Esophagus squamous epithelium (tissue), 5 donors: ENCODE measurements at regions not wholly inside any gene's neighbourhood (a gene's known extent, or its start where the extent isn't known, plus 50 kb on each side); places are given as distances from the start of the nearest gene placed in this dataset.

ENCODE experiments used
- DNase-seq: peaks from one replicate; lab custom pipeline; 2025; lab: John Stamatoyannopoulos, UW
- H3K27ac ChIP-seq, 4 donors: fragments of 200-600 bp; sonication (generic); one replicate each; pipeline ENCODE4 v1.5.1; 2016 to 2019; ENCODE audit warnings: mild to moderate bottlenecking in 1 of 4
- H3K27me3 ChIP-seq, 4 donors: fragments of 200-600 bp; sonication (generic); 1 replicate in 3 of 4; 2 replicates in 1 of 4; pipeline versions ENCODE4 v1.5.1 to v1.6.0; 2017 to 2021; ENCODE audit warnings: antibody characterized with exemption in 1 of 4
- H3K36me3 ChIP-seq, 3 donors: fragments of 200-600 bp; sonication (generic); one replicate each; pipeline ENCODE4 v1.5.1; 2016 to 2019
- H3K4me1 ChIP-seq, 3 donors: fragments of 200-600 bp; sonication (generic); one replicate each; pipeline ENCODE4 v1.5.1; 2017 to 2019
- H3K4me3 ChIP-seq, 4 donors: fragments of 200-600 bp; sonication (generic); 1 replicate in 3 of 4; 2 replicates in 1 of 4; pipeline ENCODE4 v1.5.1; 2016 to 2019; ENCODE audit warnings: mild to moderate bottlenecking in 2 of 4, moderate library complexity in 1 of 4
- H3K9me3 ChIP-seq, 3 donors: fragments of 200-600 bp; sonication (generic); one replicate each; pipeline ENCODE4 v1.5.1; 2016 to 2019
- CTCF ChIP-seq, 6 experiments: fragments of 450-650 bp in 4 of 6; fragments of 200-600 bp in 2 of 6; sonication (generic) in 2 of 6; IDR thresholded peaks; one replicate each; pipeline ENCODE4 v1.5.1; 2016 to 2019; ENCODE audit warnings: antibody characterized with exemption in 6 of 6, mild to moderate bottlenecking in 4 of 6, moderate library complexity in 4 of 6
- POLR2A ChIP-seq, 4 donors: fragments of 450-650 bp; IDR thresholded peaks; one replicate each; pipeline ENCODE4 v1.6.1; 2017; ENCODE audit warnings: antibody characterized with exemption in 4 of 4, mild to moderate bottlenecking in 4 of 4, moderate library complexity in 3 of 4
- WGBS, 2 donors: methylation state at CpG; one replicate each; pipeline ENCODE4 v1.1.5; 2018; 5-methylcytosine and 5-hydroxymethylcytosine counted together
- intact Hi-C: fragments of 100-400 bp; cut with DNase I; formaldehyde crosslinking; loops from one replicate; pipeline ENCODE4 v1.15.0; 2022
- donor health status: DM: yes; HTN: yes; CAD: no.

GRCh38 chrX:10288373-10288975, 131.7 kb downstream of the CLCN4 start:
- no peaks in the 10 kb centered on the region for H3K36me3 ChIP-seq
- no peak overlapping the region for H3K4me3 ChIP-seq
- H3K27me3 ChIP-seq, result no peaks in the 10 kb centered on the region
- intact Hi-C loops, result no loop called here
- H3K4me1 ChIP-seq, result no peaks in the 10 kb centered on the region
- no peak for DNase-seq
- no peaks in the 10 kb centered on the region for H3K9me3 ChIP-seq
- H3K27ac ChIP-seq, result no peak overlapping the region
- WGBS, 2 donors, result 71 to 76% methylated on average over 7 of the region's 7 CpGs
- TF ChIP-seq CTCF (IDR thresholded peaks at IDR 0.05), result no peak
- no peak for TF ChIP-seq POLR2A (IDR thresholded peaks at IDR 0.05)

DNA sequence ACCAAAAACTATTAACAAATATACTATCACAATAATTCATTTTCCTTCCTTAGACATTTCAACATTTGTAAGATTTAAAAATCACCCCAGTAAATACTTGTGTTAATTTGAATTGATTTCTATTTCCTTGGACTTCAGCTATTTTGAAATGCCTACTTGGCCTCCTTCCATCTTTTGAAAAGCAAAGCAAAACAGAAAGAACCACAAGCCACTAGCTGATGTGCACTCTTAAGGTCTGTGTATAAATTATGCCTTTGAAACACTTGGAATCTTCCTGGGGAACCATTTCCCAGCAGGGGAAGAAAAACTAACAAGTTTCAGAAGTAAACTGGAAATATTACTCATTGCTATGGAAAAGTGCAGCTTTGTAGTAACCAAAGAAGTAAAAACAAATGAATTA, 139.8 kb downstream of the CLCN4 start:
- Histone ChIP-seq H3K4me1 (no peaks in the 10 kb centered on the region), H3K27me3 (no peaks in the 10 kb centered on the region), H3K4me3 (no peak overlapping the region), H3K36me3 (no peaks in the 10 kb centered on the region), H3K27ac (no peak overlapping the region), H3K9me3 (no peaks in the 10 kb centered on the region)
- intact Hi-C loops, result no loop called here
- no peak for DNase-seq
- no peak for TF ChIP-seq CTCF (IDR thresholded peaks at IDR 0.05)
- no peak for TF ChIP-seq POLR2A (IDR thresholded peaks at IDR 0.05)

DNA sequence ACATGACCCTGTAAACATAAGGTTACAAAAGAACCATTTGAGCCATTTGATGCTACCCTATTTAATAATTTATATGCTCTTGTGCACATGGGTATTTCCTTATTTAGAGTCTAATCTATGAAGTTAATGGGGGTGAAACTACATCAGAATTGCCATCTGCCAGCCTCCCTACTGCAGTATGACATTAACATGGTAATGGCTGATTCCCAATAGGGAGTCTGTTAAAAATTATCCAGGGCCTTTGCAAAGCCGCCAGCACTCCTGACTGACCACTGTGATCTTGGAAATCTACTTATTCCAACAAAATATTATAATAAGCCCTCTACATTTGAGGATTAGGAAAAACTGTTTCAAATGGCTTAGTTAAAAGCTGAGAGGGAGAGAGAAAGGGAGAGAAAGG, 153.7 kb downstream of the CLCN4 start:
- Histone ChIP-seq H3K4me1 (no peaks in the 10 kb centered on the region), H3K9me3 (no peaks in the 10 kb centered on the region), H3K27ac (no peak overlapping the region), H3K4me3 (no peak overlapping the region), H3K27me3 (no peaks in the 10 kb centered on the region), H3K36me3 (no peaks in the 10 kb centered on the region)
- intact Hi-C loops, result no loop called here
- no peak for DNase-seq
- TF ChIP-seq CTCF (IDR thresholded peaks at IDR 0.05) (no peak), POLR2A (IDR thresholded peaks at IDR 0.05) (no peak)
- WGBS, 2 donors, result 44 to 100% methylated on average over 1 of the region's 1 CpG

DNA sequence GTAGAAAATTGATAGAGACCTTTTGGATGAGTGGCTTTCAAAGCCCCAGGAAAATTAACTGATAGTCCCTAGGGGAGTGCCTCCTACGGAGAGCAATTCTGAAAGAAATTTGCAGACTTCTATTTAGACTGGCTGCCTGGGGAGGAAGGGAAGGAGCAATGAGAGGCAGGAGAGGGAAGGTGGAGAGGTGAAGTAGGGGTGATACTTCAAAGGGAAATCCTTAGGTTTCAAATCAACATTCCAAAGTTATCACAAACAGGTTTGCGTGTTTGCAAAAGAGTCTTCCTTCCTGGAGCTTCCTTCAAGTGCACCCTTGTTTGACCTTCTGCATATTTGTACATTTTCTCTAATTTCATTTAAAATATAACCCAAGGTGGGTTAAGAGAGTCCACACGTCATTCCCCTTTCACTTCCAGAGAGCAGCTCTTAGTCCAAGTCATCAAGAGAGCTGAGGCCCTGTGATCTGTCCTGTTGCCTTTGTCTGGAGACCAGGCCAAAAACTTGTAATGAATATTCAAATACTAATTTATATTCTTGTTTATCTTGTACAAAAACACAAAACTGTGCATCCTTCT, 157.8 kb downstream of the CLCN4 start:
- no peaks in the 10 kb centered on the region for H3K9me3 ChIP-seq
- no peak overlapping the region for H3K4me3 ChIP-seq
- no peaks in the 10 kb centered on the region for H3K27me3 ChIP-seq
- intact Hi-C loops, result no loop called here
- whole genome bisulfite sequencing, 2 donors, result 46 to 85% methylated on average over 3 of the region's 3 CpGs
- TF ChIP-seq POLR2A (IDR thresholded peaks at IDR 0.05), result no peak
- TF ChIP-seq CTCF (IDR thresholded peaks at IDR 0.05), result no peak
- DNase-seq, result no peak
- no peak overlapping the region for H3K27ac ChIP-seq
- H3K36me3 ChIP-seq, result no peaks in the 10 kb centered on the region
- no peaks in the 10 kb centered on the region for H3K4me1 ChIP-seq

GRCh38 chrX:10325611-10326010, 168.8 kb downstream of the CLCN4 start:
- intact Hi-C loops, result no loop called here
- no peak for DNase-seq
- Histone ChIP-seq H3K9me3 (no peaks in the 10 kb centered on the region), H3K27ac (no peak overlapping the region), H3K36me3 (no peaks in the 10 kb centered on the region), H3K4me1 (no peaks in the 10 kb centered on the region), H3K27me3 (no peaks in the 10 kb centered on the region), H3K4me3 (no peak overlapping the region)
- no peak for TF ChIP-seq POLR2A (IDR thresholded peaks at IDR 0.05)
- TF ChIP-seq CTCF (IDR thresholded peaks at IDR 0.05), result no peak
- 51 to 58% methylated on average over 2 of the region's 2 CpGs for WGBS, 2 donors
